ENCODE measurements at regions not wholly inside any gene's neighbourhood (a gene's known extent, or its start where the extent isn't known, plus 50 kb on each side); places are given as distances from the start of the nearest gene placed in this dataset.
"Not testable (repeated sequence)": the region's sequence is repeated elsewhere in the genome, so short reads cannot be mapped to it uniquely, and the experiment has no call there.

GRCh38 chr5:16392718-16393117, 72.9 kb downstream of the ZNF622 start:
- DNase-seq = no peak

- no peak for DNase-seq
Observed at GRCh38 chr5:16391858-16392649, 73.5 kb downstream of the ZNF622 start.

- DNase-seq = no peak
Observed at GRCh38 chr5:16390825-16391224, 74.8 kb downstream of the ZNF622 start.

- no peak for DNase-seq
Observed at GRCh38 chr5:16385516-16386090, 80.0 kb downstream of the ZNF622 start.

GRCh38 chr5:16384804-16385203, 80.8 kb downstream of the ZNF622 start:
- DNase-seq = no peak

GRCh38 chr5:16384222-16384621, 81.4 kb downstream of the ZNF622 start:
- DNase-seq = no peak

- no peak for DNase-seq
Observed at GRCh38 chr5:16383544-16384052, 82.0 kb downstream of the ZNF622 start.

GRCh38 chr5:16382047-16382446, 83.6 kb downstream of the ZNF622 start:
- no peak for DNase-seq

GRCh38 chr5:16378762-16379161, 86.8 kb downstream of the ZNF622 start:
- no peak for DNase-seq

- DNase-seq = no peak
Observed at GRCh38 chr5:16372493-16372892, 93.1 kb downstream of the ZNF622 start.

- DNase-seq = no peak
Observed at GRCh38 chr5:16366491-16366890, 99.1 kb downstream of the ZNF622 start.

- DNase-seq = no peak
Observed at GRCh38 chr5:16364910-16365309, 100.7 kb downstream of the ZNF622 start.

GRCh38 chr5:16353439-16353838, 112.2 kb downstream of the ZNF622 start:
- DNase-seq = not testable (repeated sequence)

GRCh38 chr5:16350816-16351215, 114.8 kb downstream of the ZNF622 start:
- DNase-seq = no peak

GRCh38 chr5:16346380-16346779, 119.2 kb downstream of the ZNF622 start:
- no peak for DNase-seq

GRCh38 chr5:16345454-16345853, 120.1 kb downstream of the ZNF622 start:
- DNase-seq = no peak

GRCh38 chr5:16326137-16326536, 139.5 kb downstream of the ZNF622 start:
- DNase-seq = no peak

GRCh38 chr5:16321284-16321683, 141.7 kb upstream of the MARCHF11 start:
- DNase-seq = no peak

GRCh38 chr5:16315501-16315900, 135.9 kb upstream of the MARCHF11 start:
- DNase-seq = peak in 15 of 58 donors; percentile 1 to 58 (median 11)

- DNase-seq = no peak
Observed at GRCh38 chr5:16313761-16314160, 134.2 kb upstream of the MARCHF11 start.

GRCh38 chr5:16312785-16313184, 133.2 kb upstream of the MARCHF11 start:
- DNase-seq = no peak

GRCh38 chr5:16311666-16312065, 132.1 kb upstream of the MARCHF11 start:
- DNase-seq = no peak

- DNase-seq = no peak
Observed at GRCh38 chr5:16306812-16307211, 127.2 kb upstream of the MARCHF11 start.

All from anterior cingulate cortex (tissue), 58 donors.